Gastrocnemius medialis (tissue), 4 donors: ENCODE measurements at regions not wholly inside any gene's neighbourhood (a gene's known extent, or its start where the extent isn't known, plus 50 kb on each side); places are given as distances from the start of the nearest gene placed in this dataset.

Experiments
- POLR2A ChIP-seq, 2 donors: fragments of 450-650 bp; IDR thresholded peaks; one replicate each; pipeline ENCODE4 v1.6.1; 2017; ENCODE audit warnings: antibody characterized with exemption in 2 of 2, mild to moderate bottlenecking in 2 of 2, moderate library complexity in 2 of 2
- TF ChIP-seq, protein P1 (sequence below), 5 experiments: fragments of 450-650 bp in 3 of 5; fragments of 200-600 bp in 2 of 5; sonication (generic) in 2 of 5; IDR thresholded peaks in 4 of 5; conservative IDR thresholded peaks in 1 of 5; 1 replicate in 4 of 5; 2 replicates in 1 of 5; pipeline ENCODE4 v1.5.1; 2016 to 2019; ENCODE audit warnings: antibody characterized with exemption in 5 of 5, mild to moderate bottlenecking in 3 of 5, moderate library complexity in 3 of 5

DNA sequence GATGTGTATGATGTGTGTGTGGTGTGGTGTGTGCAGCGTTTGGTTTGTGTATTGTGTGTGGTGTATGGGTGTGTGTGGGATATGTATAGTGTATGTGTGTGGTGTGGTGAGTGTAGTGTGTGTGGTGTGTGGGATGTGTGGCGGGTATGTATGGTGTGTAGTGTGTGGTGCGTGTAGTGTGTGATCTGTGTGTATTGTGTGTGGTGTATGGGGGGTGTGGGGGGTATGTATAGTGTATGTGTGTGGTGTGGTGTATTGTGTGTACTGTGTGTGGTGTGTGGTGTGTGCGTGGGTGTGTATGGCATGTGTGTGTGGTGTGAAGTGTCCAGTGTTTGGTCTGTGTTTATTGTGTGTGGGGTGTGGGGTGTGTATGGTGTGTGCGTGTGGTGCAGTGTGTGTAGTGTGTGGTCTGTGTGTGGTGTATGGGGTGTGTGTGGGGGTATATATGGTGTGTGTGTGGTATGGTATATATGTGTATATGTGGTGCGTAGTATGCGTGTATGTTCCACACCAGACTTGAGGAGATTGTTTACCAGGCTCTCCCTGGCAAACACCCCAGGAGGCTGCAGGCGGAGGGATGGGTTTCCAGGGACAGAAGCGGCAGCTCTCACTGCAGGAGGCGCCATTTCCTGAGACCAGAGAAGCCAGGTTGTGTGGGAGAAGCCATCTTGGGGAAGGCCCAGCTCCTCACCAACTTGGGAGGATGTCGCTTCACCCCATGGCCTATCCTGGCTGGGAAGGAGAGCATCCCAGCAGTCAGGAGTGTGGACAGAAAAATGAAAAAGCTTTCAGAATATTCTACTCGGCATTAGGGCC is 138.1 kb downstream of the NXNL2 start:
- no peak for TF ChIP-seq POLR2A (IDR thresholded peaks at IDR 0.05)
- TF ChIP-seq, protein P1, sequence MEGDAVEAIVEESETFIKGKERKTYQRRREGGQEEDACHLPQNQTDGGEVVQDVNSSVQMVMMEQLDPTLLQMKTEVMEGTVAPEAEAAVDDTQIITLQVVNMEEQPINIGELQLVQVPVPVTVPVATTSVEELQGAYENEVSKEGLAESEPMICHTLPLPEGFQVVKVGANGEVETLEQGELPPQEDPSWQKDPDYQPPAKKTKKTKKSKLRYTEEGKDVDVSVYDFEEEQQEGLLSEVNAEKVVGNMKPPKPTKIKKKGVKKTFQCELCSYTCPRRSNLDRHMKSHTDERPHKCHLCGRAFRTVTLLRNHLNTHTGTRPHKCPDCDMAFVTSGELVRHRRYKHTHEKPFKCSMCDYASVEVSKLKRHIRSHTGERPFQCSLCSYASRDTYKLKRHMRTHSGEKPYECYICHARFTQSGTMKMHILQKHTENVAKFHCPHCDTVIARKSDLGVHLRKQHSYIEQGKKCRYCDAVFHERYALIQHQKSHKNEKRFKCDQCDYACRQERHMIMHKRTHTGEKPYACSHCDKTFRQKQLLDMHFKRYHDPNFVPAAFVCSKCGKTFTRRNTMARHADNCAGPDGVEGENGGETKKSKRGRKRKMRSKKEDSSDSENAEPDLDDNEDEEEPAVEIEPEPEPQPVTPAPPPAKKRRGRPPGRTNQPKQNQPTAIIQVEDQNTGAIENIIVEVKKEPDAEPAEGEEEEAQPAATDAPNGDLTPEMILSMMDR (IDR thresholded peaks at IDR 0.05 in 4 of 5, conservative IDR thresholded peaks at IDR 0.05 in 1 of 5) = no peak
